Fibroblast of lung (primary cell): ENCODE measurements at regions not wholly inside any gene's neighbourhood (a gene's known extent, or its start where the extent isn't known, plus 50 kb on each side); places are given as distances from the start of the nearest gene placed in this dataset.

ENCODE experiments used
- DNase-seq, 2 donors: peaks; one replicate each; pipeline versions ENCODE4 v3.0.0 to v3.0.0-alpha.2; 2010; ENCODE audit warnings: low read depth in 2 of 2
- H2AFZ ChIP-seq: 2 replicates; pipeline ENCODE4 v1.5.1; 2012; ENCODE audit warnings: low read length, control low read depth, inconsistent platforms
- H3K27ac ChIP-seq: 2 replicates; pipeline ENCODE4 v1.5.1; 2011; ENCODE audit warnings: low read length, control low read depth; ENCODE audit not compliant: insufficient read depth
- H3K27me3 ChIP-seq: 2 replicates; pipeline ENCODE4 v1.5.1; 2011; ENCODE audit warnings: mild to moderate bottlenecking, low read length; ENCODE audit not compliant: control insufficient read depth, insufficient read depth
- H3K36me3 ChIP-seq: 2 replicates; pipeline ENCODE4 v1.5.1; 2011; ENCODE audit warnings: low read length; ENCODE audit not compliant: control insufficient read depth, insufficient read depth
- H3K4me1 ChIP-seq: 2 replicates; pipeline ENCODE4 v1.5.1; 2011; ENCODE audit warnings: low read length; ENCODE audit not compliant: control insufficient read depth, insufficient read depth; ENCODE audit errors: extremely low read depth
- H3K4me2 ChIP-seq: 2 replicates; pipeline ENCODE4 v1.5.1; 2011; ENCODE audit warnings: low read length, control low read depth; ENCODE audit not compliant: insufficient read depth; ENCODE audit errors: extremely low read depth
- H3K4me3 ChIP-seq, 4 experiments: fragments of 200-600 bp in 1 of 4; sonication (generic) in 1 of 4; replicated peaks in 1 of 4; 2 replicates each; pipeline ENCODE4 v1.5.1; 2011 to 2016; ENCODE audit warnings: low read length in 4 of 4, low read depth in 3 of 4, mild to moderate bottlenecking in 3 of 4, control low read depth in 2 of 4, inconsistent platforms in 1 of 4, mixed read lengths in 1 of 4; ENCODE audit not compliant: insufficient read depth in 1 of 4; ENCODE audit errors: control extremely low read depth in 1 of 4
- H3K79me2 ChIP-seq: 2 replicates; pipeline ENCODE4 v1.5.1; 2012; ENCODE audit warnings: mild to moderate bottlenecking, low read length, inconsistent platforms; ENCODE audit not compliant: control insufficient read depth, insufficient read depth
- H3K9ac ChIP-seq: 2 replicates; pipeline ENCODE4 v1.5.1; 2011; ENCODE audit warnings: mild to moderate bottlenecking, low read length, control low read depth; ENCODE audit not compliant: insufficient read depth
- H3K9me3 ChIP-seq: 2 replicates; pipeline ENCODE4 v1.5.1; 2012; ENCODE audit warnings: low read depth, low read length; ENCODE audit not compliant: control insufficient read depth, insufficient read depth
- H4K20me1 ChIP-seq: 2 replicates; pipeline ENCODE4 v1.5.1; 2011; ENCODE audit warnings: low read length; ENCODE audit not compliant: control insufficient read depth, insufficient read depth; ENCODE audit errors: extremely low read depth
- CTCF ChIP-seq, 2 donors: IDR thresholded peaks in 1 of 2; conservative IDR thresholded peaks in 1 of 2; 1 replicate in 1 of 2; 2 replicates in 1 of 2; pipeline ENCODE4 v1.5.1; 2011 to 2012; ENCODE audit warnings: low read length in 2 of 2, control low read depth in 1 of 2, inconsistent platforms in 1 of 2, low read depth in 1 of 2, mild to moderate bottlenecking in 1 of 2
- EZH2 ChIP-seq: IDR thresholded peaks from 2 replicates; pipeline ENCODE4 v1.5.1; 2012; ENCODE audit warnings: low read length, control low read depth, mild to moderate bottlenecking; ENCODE audit errors: missing control alignments

- Histone ChIP-seq H3K4me2 (peak overlapping the region; percentile 97), H3K4me1 (peaks cover 10% of the 10 kb centered on the region), H3K36me3 (peaks cover 1% of the 10 kb centered on the region), H3K27me3 (no peaks in the 10 kb centered on the region), H3K9me3 (no peaks in the 10 kb centered on the region), H3K79me2 (peaks cover 91% of the 10 kb centered on the region), H3K27ac (peak overlapping the region; percentile 78), H2AFZ (no peak overlapping the region), H3K9ac (peak overlapping the region; percentile 76), H4K20me1 (no peaks in the 10 kb centered on the region), H3K4me3 (peak overlapping the region; percentile 59 to 95 (median 80))
- peak; percentile 61 to 68 for DNase-seq
- TF ChIP-seq EZH2: no peak
These were observed 112.0 kb upstream of the BEND6 start for GRCh38 chr6:56842686-56843475.

GRCh38 chr6:56841751-56842150 is 113.2 kb upstream of the BEND6 start:
- Histone ChIP-seq H3K4me1 (peaks cover 7% of the 10 kb centered on the region), H3K4me2 (peak overlapping the region; percentile 97), H3K9ac (peak overlapping the region; percentile 76), H3K36me3 (peaks cover 1% of the 10 kb centered on the region), H3K9me3 (no peaks in the 10 kb centered on the region), H3K79me2 (peaks cover 91% of the 10 kb centered on the region), H3K27ac (peak overlapping the region; percentile 78), H4K20me1 (no peaks in the 10 kb centered on the region), H3K4me3 (peak overlapping the region; percentile 59 to 95 (median 80)), H3K27me3 (no peaks in the 10 kb centered on the region), H2AFZ (no peak overlapping the region)
- TF ChIP-seq CTCF (conservative IDR thresholded peaks at IDR 0.05 in 1 of 2, IDR thresholded peaks at IDR 0.05 in 1 of 2; ENCODE audit: low read depth in 1 of 2, low read length in 2 of 2): no peak
- TF ChIP-seq EZH2: no peak
- no peak for DNase-seq

GRCh38 chr6:56841381-56841749 is 113.5 kb upstream of the BEND6 start:
- Histone ChIP-seq H3K4me2 (peak overlapping the region; percentile 97), H3K36me3 (no peaks in the 10 kb centered on the region), H4K20me1 (no peaks in the 10 kb centered on the region), H3K9ac (peak overlapping the region; percentile 51), H3K79me2 (peaks cover 88% of the 10 kb centered on the region), H3K4me3 (peak overlapping the region; percentile 59 to 95 (median 80)), H3K27me3 (no peaks in the 10 kb centered on the region), H3K27ac (peak overlapping the region; percentile 78), H3K4me1 (peaks cover 7% of the 10 kb centered on the region), H2AFZ (no peak overlapping the region), H3K9me3 (no peaks in the 10 kb centered on the region)
- TF ChIP-seq CTCF (conservative IDR thresholded peaks at IDR 0.05 in 1 of 2, IDR thresholded peaks at IDR 0.05 in 1 of 2; ENCODE audit: low read depth in 1 of 2, low read length in 2 of 2): no peak
- TF ChIP-seq EZH2: no peak
- DNase-seq: no peak
